HT1080 (cell line): ENCODE measurements at regions not wholly inside any gene's neighbourhood (a gene's known extent, or its start where the extent isn't known, plus 50 kb on each side); places are given as distances from the start of the nearest gene placed in this dataset.

Experiments used
- DNase-seq: peaks from one replicate; pipeline ENCODE4 v3.0.0-alpha.2; 2015; ENCODE audit warnings: low read depth

- no peak for DNase-seq
These were observed 451.2 kb upstream of the JAG1 start for GRCh38 chr20:11124849-11125505.

GRCh38 chr20:11128220-11128718 lies 454.5 kb upstream of the JAG1 start:
- no peak for DNase-seq

DNA sequence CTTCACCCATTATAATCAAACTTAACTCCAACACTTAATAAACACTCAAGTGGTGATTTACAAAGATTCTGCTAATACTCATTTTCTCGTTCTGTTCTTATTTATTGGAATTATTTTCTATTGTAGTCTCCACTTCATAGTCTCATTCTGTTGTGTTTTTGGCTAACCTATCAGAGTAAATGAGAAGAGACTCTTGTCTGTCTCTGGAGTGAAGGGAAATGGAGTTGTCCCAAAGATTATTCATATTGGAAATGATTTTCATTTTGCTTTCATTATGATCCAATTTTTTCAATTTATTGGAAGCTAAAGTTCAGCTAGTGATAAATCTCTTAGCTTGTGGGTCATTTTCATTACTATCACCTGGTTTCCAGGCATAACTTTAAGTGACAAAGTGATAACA lies 454.9 kb upstream of the JAG1 start:
- DNase-seq = no peak

DNA sequence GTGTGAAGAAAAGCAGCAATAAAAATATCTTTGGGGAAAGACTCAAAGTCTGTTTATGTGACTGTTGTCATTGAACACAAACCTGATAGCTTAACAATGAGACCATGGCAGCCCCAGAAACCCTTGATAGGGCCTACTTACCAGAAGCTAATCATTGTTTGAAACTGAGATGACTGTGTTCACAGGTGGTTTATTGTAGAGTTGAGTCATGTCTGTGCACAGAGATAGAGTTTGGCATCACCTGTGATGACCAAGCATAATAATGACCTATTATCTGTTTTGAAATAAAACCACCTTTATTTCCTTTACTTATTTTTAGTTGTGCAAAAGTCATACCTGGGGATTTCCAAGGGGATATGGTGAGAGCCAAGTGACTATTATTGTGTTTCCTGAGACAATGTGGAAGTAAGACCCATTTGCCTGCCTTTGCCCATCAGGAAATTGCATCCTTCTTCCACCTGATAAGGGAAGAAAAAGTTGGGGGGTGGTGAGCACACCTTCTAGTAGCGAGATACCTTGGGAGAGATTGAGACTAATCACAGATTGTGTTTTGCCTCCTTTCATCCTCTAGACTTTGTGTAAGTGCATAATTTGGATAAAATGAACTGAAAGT lies 456.9 kb upstream of the JAG1 start:
- DNase-seq = no peak

- DNase-seq = no peak
These were observed 459.1 kb upstream of the JAG1 start for GRCh38 chr20:11132819-11133415.

GRCh38 chr20:11136691-11137090 lies 462.9 kb upstream of the JAG1 start:
- no peak for DNase-seq

DNA sequence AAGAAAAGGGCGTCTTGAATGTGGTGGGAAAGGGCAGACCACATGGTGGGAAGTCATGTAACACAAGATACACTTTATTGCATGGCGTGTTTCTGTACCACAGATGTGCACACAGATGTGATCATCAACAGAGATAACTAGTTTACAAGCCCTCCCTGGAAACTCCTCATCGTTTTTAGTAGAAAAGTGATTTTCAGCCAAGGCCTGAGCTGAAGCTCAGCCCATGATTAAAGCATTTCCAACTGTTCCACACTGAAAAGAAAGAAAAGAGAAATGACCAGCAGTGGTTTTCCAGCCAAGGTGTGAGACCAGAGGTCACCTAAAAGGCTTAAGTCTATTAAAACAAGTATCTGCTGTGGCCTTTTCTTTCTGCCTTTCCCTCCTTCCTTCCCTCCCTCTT lies 463.9 kb upstream of the JAG1 start:
- DNase-seq = no peak

DNA sequence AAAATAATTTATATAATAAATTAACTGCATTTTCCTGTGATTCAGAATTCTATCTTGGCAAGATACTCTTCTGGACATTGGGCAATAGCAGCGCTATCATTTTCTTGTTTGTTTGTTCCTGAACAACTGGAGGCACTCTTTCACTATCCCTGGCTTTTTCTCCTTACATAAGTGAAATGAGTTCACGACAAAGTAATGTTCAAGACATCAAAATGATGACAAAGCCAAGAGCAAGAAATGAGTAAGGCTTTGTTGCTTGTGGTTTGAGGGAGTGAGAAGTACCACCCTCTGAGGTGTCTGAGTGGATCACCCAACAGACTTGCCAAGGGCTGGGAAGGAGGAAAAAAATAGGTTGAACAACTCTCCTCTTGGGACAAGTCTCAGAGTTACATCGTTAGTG lies 466.6 kb upstream of the JAG1 start:
- peak; percentile 94 for DNase-seq

DNA sequence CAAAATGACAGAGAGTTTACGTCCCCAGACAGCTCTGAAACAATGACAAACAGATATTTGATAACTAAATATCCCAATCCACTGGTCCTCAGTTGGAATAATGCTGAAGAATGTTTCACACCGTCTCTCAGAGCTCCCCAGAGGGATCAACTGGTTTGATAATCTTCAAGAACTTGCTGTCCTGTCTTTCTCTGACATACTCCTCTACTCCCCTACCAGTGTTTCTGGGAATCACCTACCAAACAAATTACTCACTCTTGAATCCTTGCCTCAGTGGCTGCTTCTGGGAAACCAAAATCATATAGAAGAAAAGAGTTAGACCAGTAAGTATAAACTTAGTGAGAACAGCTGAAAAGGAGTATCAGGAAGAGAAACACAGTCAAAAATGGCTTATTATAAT lies 469.7 kb upstream of the JAG1 start:
- DNase-seq = no peak

GRCh38 chr20:11144114-11144950 lies 470.5 kb upstream of the JAG1 start:
- no peak for DNase-seq

DNA sequence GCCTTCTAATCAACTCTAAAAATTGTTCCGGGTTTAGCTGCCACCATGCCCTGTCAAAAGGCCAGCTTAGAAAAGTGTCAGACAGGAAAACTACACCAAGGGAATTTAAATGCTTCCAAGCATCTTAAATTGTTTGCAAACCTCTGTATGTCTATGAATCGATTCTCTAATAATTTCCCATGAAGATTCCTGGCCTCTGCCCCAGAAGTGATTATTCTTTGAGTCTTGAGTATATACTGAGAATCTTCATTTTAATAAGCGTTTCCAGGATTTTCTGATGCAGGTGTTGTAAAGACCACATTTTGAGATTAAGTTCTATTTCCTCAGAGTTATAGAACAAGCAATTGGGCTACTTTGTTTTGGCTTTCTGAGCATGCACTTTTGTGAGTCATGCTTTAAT lies 471.8 kb upstream of the JAG1 start:
- DNase-seq = no peak

- DNase-seq = no peak
These were observed 480.0 kb upstream of the JAG1 start for GRCh38 chr20:11153819-11154218.

DNA sequence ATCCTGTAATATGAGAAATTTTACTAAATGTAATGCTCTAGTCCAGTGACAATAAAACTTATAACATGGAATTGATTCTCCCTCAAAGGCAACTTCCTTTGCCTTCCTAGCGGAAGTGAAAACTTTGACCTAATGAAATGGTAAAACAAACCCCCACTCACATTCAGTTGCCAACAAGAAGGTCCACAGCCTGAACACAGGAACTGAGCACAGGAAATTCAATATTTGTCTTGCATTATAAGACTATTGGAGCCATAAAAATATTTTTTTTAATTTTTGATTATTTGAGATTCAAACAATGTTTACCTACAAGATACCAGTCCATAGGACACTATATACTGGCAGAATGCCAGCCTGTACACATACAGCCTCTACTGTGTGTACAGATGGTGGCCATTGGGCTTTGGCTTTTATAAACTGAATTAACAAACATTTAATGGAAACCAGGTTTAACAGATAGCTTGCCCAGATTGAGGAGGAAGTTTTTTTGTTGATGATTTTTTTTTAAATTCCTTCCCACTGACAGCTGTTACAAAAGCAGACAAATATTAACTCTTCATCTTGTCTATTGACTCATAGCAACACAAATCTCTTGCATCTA lies 481.5 kb upstream of the JAG1 start:
- no peak for DNase-seq

- no peak for DNase-seq
These were observed 483.1 kb upstream of the JAG1 start for GRCh38 chr20:11156922-11157321.

DNA sequence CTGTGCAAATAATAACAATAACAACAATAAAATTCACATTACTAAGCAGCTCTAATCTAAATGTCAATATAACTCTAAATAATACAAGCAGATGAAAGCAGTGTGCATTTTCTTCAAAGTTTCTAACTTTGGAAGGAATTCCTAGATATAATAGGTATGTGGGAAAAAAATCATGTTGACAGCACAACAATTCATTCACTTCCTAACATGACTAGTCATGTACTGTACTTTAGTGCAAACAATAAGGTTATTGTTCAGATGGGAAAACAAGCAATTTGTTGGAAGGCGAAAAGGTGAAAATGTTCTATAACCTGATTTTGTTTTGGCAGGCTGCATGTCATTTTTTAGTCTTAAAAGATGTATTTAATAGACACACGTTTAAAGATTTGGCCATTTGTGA lies 484.3 kb upstream of the JAG1 start:
- DNase-seq = no peak

- DNase-seq = no peak
These were observed 484.8 kb upstream of the JAG1 start for GRCh38 chr20:11158589-11158988.

- DNase-seq = no peak
These were observed 485.9 kb upstream of the JAG1 start for GRCh38 chr20:11159728-11160127.

- DNase-seq = no peak
These were observed 488.4 kb upstream of the JAG1 start for GRCh38 chr20:11162026-11162775.

DNA sequence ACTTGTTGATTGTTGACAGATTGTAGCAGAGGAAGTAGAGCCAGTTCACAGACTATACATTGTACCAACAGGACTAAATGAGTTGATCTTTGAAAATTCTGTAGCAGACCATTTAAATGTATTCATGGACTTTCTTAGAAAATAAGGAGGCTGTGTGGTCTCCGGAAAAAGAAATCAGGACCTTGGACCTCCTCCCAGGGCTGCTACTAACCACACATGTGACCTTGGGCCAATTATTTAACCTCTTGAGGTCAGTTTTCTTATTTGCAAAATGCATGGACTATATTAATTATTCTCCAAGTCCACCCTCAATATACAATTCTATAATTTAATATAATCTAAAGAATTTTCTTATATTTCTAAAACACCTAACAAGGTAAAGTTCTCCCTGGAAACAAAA lies 492.0 kb upstream of the JAG1 start:
- DNase-seq = no peak

- DNase-seq = no peak
These were observed 492.9 kb upstream of the JAG1 start for GRCh38 chr20:11166712-11167111.

DNA sequence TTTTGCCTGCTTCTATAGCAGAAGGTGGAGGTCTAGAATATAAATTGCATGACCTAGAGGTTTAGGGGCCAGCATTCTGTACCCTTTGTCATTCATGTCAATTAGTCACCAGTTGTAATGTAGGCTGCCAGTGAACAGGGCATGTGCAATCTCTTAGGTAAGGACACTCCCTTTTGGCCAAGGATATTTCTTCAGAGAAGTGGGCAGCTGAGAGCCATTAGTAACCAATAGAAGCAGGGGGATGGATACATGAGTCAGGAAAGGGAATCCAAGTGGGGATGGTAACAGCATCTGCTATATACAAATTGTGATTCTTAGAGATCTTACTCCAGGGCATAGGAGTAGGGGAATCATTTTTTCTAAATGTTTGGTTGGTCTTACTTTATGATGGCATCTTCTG lies 494.2 kb upstream of the JAG1 start:
- peak; percentile 59 for DNase-seq
